Muscle of leg (tissue), 3 donors: ENCODE measurements at regions not wholly inside any gene's neighbourhood (a gene's known extent, or its start where the extent isn't known, plus 50 kb on each side); places are given as distances from the start of the nearest gene placed in this dataset.

Experiments
- DNase-seq: peaks from one replicate; pipeline ENCODE4 v3.0.0; 2013
- H3K27ac ChIP-seq: one replicate; pipeline ENCODE4 v1.5.1; 2013; ENCODE audit warnings: mild to moderate bottlenecking, low read length, control low read depth
- H3K27me3 ChIP-seq: one replicate; pipeline ENCODE4 v1.6.1; 2013; ENCODE audit warnings: low read length; ENCODE audit not compliant: control insufficient read depth, insufficient read depth
- H3K36me3 ChIP-seq: one replicate; pipeline ENCODE4 v1.6.1; 2013; ENCODE audit warnings: low read length; ENCODE audit not compliant: control insufficient read depth, insufficient read depth
- H3K4me1 ChIP-seq: one replicate; pipeline ENCODE4 v1.6.1; 2013; ENCODE audit warnings: low read length; ENCODE audit not compliant: control insufficient read depth, insufficient read depth
- H3K4me3 ChIP-seq: one replicate; pipeline ENCODE4 v1.5.1; 2013; ENCODE audit warnings: low read length, control low read depth
- H3K9me3 ChIP-seq: replicated peaks from 2 replicates; pipeline ENCODE4 v1.6.1; 2013; ENCODE audit warnings: low read depth, low read length; ENCODE audit not compliant: control insufficient read depth
- WGBS: methylation state at CpG from one replicate; pipeline ENCODE4 v1.1.5; 2013; ENCODE audit warnings: missing lambda C conversion rate; ENCODE audit not compliant: insufficient coverage; 5-methylcytosine and 5-hydroxymethylcytosine counted together

DNA sequence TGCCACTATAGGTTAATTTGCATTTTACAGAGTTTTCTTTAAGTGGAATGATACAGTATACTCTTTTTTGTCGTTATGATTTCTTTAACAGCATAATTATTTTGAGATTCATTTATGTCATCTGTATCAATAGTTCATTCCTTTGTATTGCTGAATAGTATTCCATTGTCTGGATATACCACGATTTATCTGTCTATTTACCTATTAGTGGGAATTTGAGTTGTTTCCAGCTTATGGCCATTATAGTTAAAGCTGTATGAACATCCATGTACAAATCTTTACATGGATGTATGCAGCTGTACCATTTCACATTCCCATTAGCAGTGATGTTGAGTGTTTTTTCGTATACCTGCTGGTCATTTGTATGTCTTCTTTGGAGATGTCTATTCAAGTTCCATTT lies 163.9 kb downstream of the ETNK1 start:
- Histone ChIP-seq H3K4me1 (no peaks in the 10 kb centered on the region), H3K9me3 (no peaks in the 10 kb centered on the region), H3K27ac (no peak overlapping the region), H3K27me3 (no peaks in the 10 kb centered on the region), H3K36me3 (no peaks in the 10 kb centered on the region), H3K4me3 (no peak overlapping the region)
- no CpG with 5 or more reads among the region's 3 CpGs for WGBS
- no peak for DNase-seq

DNA sequence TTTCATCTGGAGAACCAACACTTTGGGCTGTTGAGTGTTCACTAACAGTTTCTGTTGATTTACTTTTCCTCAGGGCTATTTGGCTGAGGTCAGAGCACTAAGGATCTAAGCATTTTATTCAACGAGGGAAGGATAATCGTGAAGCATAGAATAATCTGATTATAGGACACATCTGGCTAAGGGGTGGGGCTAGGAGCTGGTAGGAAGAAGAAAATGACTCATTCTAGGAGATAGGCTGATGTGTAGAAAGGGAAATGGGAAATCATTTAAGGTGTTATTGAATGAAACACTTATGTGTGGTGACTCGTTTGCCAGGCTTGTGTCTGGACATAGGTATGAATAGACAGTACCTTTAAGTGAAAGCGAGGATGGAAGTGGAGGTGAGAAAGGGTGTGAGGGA lies 167.2 kb downstream of the ETNK1 start:
- Histone ChIP-seq H3K9me3 (no peaks in the 10 kb centered on the region), H3K27me3 (no peaks in the 10 kb centered on the region), H3K4me3 (no peak overlapping the region), H3K4me1 (no peaks in the 10 kb centered on the region), H3K27ac (no peak overlapping the region), H3K36me3 (no peaks in the 10 kb centered on the region)
- DNase-seq: no peak
- WGBS: 63% methylated on average over 4 of the region's 4 CpGs

DNA sequence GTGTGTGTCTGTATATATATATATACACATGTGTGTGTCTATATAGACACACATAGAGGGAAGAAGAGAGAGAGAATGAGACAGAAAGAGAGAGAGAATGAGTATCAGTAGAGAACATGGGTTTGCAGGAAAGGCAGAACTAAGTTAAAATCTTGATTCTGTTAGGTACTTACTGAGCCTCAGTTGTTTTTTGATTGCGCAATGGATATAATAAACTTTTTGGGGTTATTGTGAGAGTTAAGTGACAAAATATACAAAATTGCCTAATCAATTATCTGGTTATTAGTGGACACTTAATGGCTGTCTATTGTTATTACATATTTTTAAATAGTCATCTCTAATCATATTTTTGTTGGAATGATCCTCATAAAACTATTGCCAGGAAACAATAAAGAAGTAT lies 169.0 kb downstream of the ETNK1 start:
- no peak overlapping the region for H3K4me3 ChIP-seq
- H3K27ac ChIP-seq: no peak overlapping the region
- no peaks in the 10 kb centered on the region for H3K9me3 ChIP-seq
- H3K36me3 ChIP-seq: no peaks in the 10 kb centered on the region
- no peaks in the 10 kb centered on the region for H3K27me3 ChIP-seq
- WGBS: no CpG with 5 or more reads among the region's 1 CpG
- DNase-seq: no peak
- no peaks in the 10 kb centered on the region for H3K4me1 ChIP-seq

DNA sequence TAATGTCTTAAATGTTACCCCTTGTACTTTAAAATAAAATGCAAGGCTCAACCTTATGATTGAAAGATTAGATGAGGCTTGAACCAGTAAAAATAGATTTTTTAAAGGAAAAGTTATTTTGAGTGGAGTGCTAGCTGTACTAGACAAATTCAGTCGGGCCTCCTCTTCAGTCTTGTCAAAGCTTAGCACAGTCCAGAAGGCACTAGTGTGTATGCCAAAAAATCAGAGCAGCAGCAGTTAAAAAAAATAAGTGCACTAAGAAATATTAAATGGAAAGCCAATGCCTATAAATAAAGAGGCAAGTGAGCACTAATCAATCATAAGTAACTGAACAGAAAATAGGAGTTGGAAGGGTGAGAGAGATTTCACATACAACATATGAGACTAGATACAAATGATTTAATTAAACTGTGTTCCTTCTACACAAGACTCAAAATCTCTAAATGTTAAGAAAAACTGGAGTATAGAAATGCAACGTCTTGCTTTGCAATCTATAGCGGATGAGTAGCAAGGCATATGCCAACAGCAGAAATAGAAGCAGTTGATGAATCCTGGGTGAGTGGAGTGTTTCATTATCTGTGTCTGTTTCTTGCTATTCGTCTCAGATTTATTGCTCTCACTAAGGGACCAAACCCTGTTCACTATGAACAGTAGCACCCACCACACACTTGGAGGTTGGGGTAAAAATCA lies 172.1 kb downstream of the ETNK1 start:
- Histone ChIP-seq H3K27me3 (no peaks in the 10 kb centered on the region), H3K36me3 (no peaks in the 10 kb centered on the region), H3K4me3 (no peak overlapping the region), H3K27ac (no peak overlapping the region), H3K9me3 (no peaks in the 10 kb centered on the region), H3K4me1 (no peaks in the 10 kb centered on the region)
- no peak for DNase-seq
- WGBS: 86% methylated on average over 1 of the region's 4 CpGs

DNA sequence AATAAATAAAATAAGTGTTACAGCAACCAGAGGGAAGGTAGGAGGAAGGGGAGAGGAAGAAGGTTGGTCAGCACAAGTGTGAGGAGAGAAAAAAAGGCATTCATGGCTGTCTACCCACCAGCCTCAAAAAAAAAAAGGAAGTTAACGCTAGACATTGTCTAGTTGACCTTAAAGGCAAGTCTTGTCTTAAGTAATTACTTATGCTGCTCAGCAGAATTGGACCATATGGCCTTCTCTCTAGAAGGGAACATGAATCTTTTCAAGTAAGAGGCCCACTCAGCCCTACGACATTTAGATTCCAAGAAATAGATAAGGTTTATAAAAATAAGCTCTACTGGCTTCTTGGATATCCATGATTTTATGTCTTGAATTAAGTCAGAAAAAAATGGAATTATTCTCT lies 172.7 kb downstream of the ETNK1 start:
- no peak overlapping the region for H3K27ac ChIP-seq
- no CpG with 5 or more reads among the region's 2 CpGs for WGBS
- no peaks in the 10 kb centered on the region for H3K27me3 ChIP-seq
- peak; percentile 16 for DNase-seq
- no peaks in the 10 kb centered on the region for H3K9me3 ChIP-seq
- H3K4me1 ChIP-seq: no peaks in the 10 kb centered on the region
- no peaks in the 10 kb centered on the region for H3K36me3 ChIP-seq
- H3K4me3 ChIP-seq: no peak overlapping the region

DNA sequence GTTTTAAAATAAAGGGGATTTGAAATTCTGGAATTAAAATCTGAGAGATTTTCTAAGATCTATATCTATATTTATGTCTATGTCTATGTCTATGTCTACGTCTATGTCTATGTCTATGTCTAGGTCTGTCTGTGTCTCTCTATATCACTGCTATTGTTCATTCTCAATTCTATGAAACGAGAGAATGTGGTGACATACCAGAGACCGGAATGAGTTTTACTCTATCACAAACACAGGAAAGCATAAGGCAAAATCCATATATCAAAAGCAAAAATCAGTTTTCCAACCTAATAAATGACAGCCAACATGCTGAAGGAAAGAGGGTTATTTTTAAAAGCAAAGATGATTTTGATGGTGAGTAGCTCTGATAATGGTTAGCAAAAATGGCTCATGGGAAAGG lies 173.1 kb downstream of the ETNK1 start:
- no peak overlapping the region for H3K27ac ChIP-seq
- no peak for DNase-seq
- H3K9me3 ChIP-seq: no peaks in the 10 kb centered on the region
- WGBS: no CpG with 5 or more reads among the region's 3 CpGs
- no peaks in the 10 kb centered on the region for H3K4me1 ChIP-seq
- no peaks in the 10 kb centered on the region for H3K36me3 ChIP-seq
- H3K4me3 ChIP-seq: no peak overlapping the region
- no peaks in the 10 kb centered on the region for H3K27me3 ChIP-seq

DNA sequence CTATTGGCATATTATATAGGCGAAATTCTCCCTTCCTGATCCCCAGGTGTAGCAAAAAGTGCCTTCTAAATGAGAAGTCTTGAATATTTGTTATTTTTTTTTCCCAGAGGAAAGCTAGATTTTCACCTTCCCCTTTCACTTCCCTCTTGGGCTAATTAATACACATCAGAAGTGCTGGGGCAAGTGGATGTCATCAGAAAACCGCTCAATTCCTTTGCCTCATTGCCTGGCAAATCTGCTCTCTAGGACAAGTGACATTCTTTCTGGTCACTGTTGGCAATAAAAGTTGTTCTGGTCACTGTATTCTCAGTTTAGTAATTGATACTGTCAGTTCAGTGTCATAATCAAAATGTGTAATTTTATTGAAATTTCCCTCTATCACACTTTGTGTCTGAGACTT lies 174.5 kb downstream of the ETNK1 start:
- no peaks in the 10 kb centered on the region for H3K27me3 ChIP-seq
- H3K27ac ChIP-seq: no peak overlapping the region
- H3K4me1 ChIP-seq: no peaks in the 10 kb centered on the region
- H3K36me3 ChIP-seq: no peaks in the 10 kb centered on the region
- no CpG with 5 or more reads among the region's 2 CpGs for WGBS
- DNase-seq: peak; percentile 28
- H3K4me3 ChIP-seq: no peak overlapping the region
- no peaks in the 10 kb centered on the region for H3K9me3 ChIP-seq

DNA sequence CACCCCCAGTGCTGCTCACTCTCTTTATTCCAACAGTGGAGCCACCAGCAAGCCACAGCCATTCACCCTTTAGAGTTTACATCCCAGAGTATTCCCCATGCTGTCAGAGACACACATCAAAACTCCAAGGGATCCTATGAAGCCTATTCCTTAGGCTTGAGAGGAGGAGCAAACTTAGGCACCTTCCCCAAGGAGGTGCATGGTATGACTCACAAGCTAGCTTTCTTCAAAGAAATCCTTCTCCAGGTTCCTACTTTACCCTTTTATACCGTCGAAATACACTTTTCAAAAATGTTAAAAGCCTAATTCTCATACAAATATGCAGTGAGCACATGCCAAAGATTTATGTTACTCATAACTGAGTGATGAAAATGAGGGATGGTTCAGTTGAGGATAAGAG lies 175.4 kb downstream of the ETNK1 start:
- Histone ChIP-seq H3K4me3 (no peak overlapping the region), H3K4me1 (no peaks in the 10 kb centered on the region), H3K9me3 (no peaks in the 10 kb centered on the region), H3K27me3 (no peaks in the 10 kb centered on the region), H3K27ac (no peak overlapping the region), H3K36me3 (no peaks in the 10 kb centered on the region)
- WGBS: no CpG with 5 or more reads among the region's 2 CpGs
- DNase-seq: no peak

DNA sequence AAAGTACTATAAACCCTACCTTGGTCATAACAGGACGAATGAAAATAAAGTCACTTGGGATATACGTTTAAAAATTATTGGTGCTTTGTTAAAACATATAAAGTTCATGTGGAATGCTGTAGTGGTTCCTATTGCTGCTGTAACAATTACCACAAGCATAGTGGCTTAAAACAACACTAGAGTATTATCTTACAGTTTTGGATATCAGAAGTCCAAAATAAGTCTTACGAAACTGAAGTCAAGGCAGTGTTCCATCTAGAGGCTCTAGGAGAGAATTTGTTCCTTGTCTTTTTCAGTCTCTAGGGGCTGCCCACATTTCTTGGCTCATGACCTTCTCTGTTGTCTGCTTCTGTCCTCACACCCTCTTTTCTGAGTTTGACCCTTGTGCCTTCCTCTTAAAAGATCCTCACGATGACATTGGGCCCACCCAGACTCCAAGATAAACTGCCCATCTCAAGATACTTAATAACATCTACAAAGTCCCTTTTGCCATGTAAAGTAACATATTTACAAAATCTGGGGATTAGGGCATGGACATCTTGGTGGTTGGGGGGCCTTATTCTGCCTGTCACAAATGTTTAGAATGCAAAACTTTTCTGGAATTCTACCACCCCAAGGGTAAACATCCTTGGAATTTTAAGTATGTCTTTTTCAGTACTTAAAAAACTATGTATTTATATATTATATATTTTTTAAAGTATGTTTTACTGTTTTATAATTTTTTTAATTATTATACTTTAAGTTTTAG lies 178.1 kb downstream of the ETNK1 start:
- Histone ChIP-seq H3K4me1 (no peaks in the 10 kb centered on the region), H3K9me3 (no peaks in the 10 kb centered on the region), H3K36me3 (no peaks in the 10 kb centered on the region), H3K4me3 (no peak overlapping the region), H3K27ac (no peak overlapping the region), H3K27me3 (no peaks in the 10 kb centered on the region)
- no peak for DNase-seq
- WGBS: no CpG with 5 or more reads among the region's 4 CpGs

DNA sequence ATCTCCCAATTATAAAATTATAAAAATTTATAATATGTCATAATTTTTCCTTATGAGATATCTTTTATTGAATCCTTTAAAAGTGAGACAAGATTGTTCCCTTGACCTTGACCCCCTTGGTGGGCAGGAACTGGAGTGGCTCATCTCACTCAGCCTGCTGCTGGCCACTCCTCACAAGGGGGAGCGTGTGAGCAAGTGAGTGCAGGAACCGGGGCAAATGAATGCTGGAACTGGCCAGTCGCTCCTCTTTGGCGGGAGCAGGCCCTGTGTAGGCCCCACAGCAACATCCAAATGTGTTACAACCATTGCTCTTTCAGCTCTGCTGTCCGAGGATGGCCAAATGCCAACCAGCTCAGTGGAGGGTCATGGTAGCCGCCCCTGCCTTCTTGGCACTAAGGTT lies 178.8 kb downstream of the ETNK1 start:
- no peaks in the 10 kb centered on the region for H3K36me3 ChIP-seq
- no peak overlapping the region for H3K4me3 ChIP-seq
- 79% methylated on average over 5 of the region's 6 CpGs for WGBS
- H3K4me1 ChIP-seq: no peaks in the 10 kb centered on the region
- H3K27me3 ChIP-seq: no peaks in the 10 kb centered on the region
- DNase-seq: no peak
- H3K9me3 ChIP-seq: no peaks in the 10 kb centered on the region
- H3K27ac ChIP-seq: no peak overlapping the region
